OCI-LY3 (cell line): ENCODE measurements at regions not wholly inside any gene's neighbourhood (a gene's known extent, or its start where the extent isn't known, plus 50 kb on each side); places are given as distances from the start of the nearest gene placed in this dataset.

ENCODE experiments used
- EZH2phosphoT487 ChIP-seq: fragments of 200-600 bp; shearing (Covaris generic); IDR thresholded peaks from 2 replicates; pipeline ENCODE4 v1.6.1; 2018; ENCODE audit warnings: antibody characterized with exemption, mixed run types, low read depth
- TF ChIP-seq, protein P1 (sequence below): fragments of 200-600, 300-600 bp; sonication (generic); IDR thresholded peaks from 2 replicates; pipeline ENCODE4 v1.5.1; 2014; ENCODE audit warnings: antibody characterized with exemption, low read length, low read depth

DNA sequence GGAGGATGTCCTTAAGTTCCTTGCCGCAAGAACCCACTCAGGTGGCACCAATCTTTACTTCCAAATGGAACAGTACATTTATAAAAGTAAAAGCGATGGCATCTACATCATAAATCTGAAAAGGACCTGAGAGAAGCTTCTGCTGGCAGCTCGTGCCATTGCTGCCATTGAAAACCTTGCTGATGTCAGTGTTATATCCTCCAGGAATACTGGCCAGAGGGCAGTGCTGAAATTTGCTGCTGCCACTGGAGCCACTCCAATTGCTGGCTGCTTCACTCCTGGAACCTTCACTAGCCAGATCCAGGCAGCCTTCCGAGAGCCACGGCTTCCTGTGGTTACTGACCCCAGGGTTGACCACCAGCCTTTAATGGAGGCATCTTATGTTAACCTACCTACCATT is 191.7 kb downstream of the TRIM27 start:
- TF ChIP-seq, protein P1, sequence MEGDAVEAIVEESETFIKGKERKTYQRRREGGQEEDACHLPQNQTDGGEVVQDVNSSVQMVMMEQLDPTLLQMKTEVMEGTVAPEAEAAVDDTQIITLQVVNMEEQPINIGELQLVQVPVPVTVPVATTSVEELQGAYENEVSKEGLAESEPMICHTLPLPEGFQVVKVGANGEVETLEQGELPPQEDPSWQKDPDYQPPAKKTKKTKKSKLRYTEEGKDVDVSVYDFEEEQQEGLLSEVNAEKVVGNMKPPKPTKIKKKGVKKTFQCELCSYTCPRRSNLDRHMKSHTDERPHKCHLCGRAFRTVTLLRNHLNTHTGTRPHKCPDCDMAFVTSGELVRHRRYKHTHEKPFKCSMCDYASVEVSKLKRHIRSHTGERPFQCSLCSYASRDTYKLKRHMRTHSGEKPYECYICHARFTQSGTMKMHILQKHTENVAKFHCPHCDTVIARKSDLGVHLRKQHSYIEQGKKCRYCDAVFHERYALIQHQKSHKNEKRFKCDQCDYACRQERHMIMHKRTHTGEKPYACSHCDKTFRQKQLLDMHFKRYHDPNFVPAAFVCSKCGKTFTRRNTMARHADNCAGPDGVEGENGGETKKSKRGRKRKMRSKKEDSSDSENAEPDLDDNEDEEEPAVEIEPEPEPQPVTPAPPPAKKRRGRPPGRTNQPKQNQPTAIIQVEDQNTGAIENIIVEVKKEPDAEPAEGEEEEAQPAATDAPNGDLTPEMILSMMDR: no peak
- TF ChIP-seq EZH2phosphoT487: no peak
